ENCODE measurements at regions not wholly inside any gene's neighbourhood (a gene's known extent, or its start where the extent isn't known, plus 50 kb on each side); places are given as distances from the start of the nearest gene placed in this dataset.
"Not testable (repeated sequence)": the region's sequence is repeated elsewhere in the genome, so short reads cannot be mapped to it uniquely, and the experiment has no call there.

GRCh38 chrX:53794181-53794580, 107.7 kb upstream of the HUWE1 start:
- H3K27ac ChIP-seq (ENCODE audit: low read length), result no peak overlapping the region
- intact Hi-C loops (cut with DNase I), result no loop called here
- no peaks in the 10 kb centered on the region for H3K4me1 ChIP-seq (ENCODE audit: control insufficient read depth, insufficient read depth, low read length)
- DNase-seq (no peak), ATAC-seq (no peak)
- H3K27me3 ChIP-seq (ENCODE audit: control insufficient read depth, insufficient read depth), result no peaks in the 10 kb centered on the region
- no peak overlapping the region for H3K4me3 ChIP-seq (ENCODE audit: low read length)
- H3K9me3 ChIP-seq (ENCODE audit: control insufficient read depth, low read length), result no peaks in the 10 kb centered on the region
- WGBS, result 81% methylated on average over 2 of the region's 2 CpGs

DNA sequence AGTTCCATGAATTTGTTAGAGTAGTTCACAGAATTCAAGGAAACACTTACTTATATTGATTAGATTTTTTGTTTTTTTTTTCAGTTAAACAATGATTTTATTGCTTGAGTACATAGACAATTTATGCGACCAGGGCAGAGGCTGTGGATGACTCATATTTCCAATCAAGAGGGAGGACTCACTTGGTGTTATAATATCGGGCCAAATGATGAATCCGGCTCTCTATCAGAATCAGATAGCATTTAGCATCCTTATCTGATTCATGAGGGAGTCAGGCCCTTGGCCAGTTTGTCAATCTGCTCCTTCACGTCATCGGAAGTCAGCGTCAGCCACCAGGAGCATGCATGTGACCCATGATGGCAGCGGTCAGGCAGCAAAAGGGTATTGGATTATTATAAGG, 82.3 kb upstream of the HUWE1 start:
- no peak for ATAC-seq
- Histone ChIP-seq H3K27ac (ENCODE audit: low read length) (no peak overlapping the region), H3K4me1 (ENCODE audit: control insufficient read depth, insufficient read depth, low read length) (no peaks in the 10 kb centered on the region), H3K4me3 (ENCODE audit: low read length) (no peak overlapping the region), H3K27me3 (ENCODE audit: control insufficient read depth, insufficient read depth) (no peaks in the 10 kb centered on the region), H3K9me3 (ENCODE audit: control insufficient read depth, low read length) (no peaks in the 10 kb centered on the region)
- no peak for DNase-seq
- WGBS, result 79% methylated on average over 7 of the region's 7 CpGs
- intact Hi-C loops (cut with DNase I), result no loop called here

GRCh38 chrX:53768451-53768850, 81.9 kb upstream of the HUWE1 start:
- H3K27ac ChIP-seq (ENCODE audit: low read length), result no peak overlapping the region
- no peaks in the 10 kb centered on the region for H3K27me3 ChIP-seq (ENCODE audit: control insufficient read depth, insufficient read depth)
- H3K9me3 ChIP-seq (ENCODE audit: control insufficient read depth, low read length), result no peaks in the 10 kb centered on the region
- WGBS, result 68% methylated on average over 5 of the region's 5 CpGs
- intact Hi-C loops (cut with DNase I), result no loop called here
- ATAC-seq, result no peak
- H3K4me1 ChIP-seq (ENCODE audit: control insufficient read depth, insufficient read depth, low read length), result no peaks in the 10 kb centered on the region
- no peak for DNase-seq
- H3K4me3 ChIP-seq (ENCODE audit: low read length), result no peak overlapping the region

GRCh38 chrX:53767544-53767943, 81.0 kb upstream of the HUWE1 start:
- Histone ChIP-seq H3K4me3 (ENCODE audit: low read length) (no peak overlapping the region), H3K9me3 (ENCODE audit: control insufficient read depth, low read length) (no peaks in the 10 kb centered on the region), H3K27ac (ENCODE audit: low read length) (no peak overlapping the region), H3K4me1 (ENCODE audit: control insufficient read depth, insufficient read depth, low read length) (no peaks in the 10 kb centered on the region), H3K27me3 (ENCODE audit: control insufficient read depth, insufficient read depth) (no peaks in the 10 kb centered on the region)
- 0% methylated on average over 1 of the region's 1 CpG for WGBS
- no peak for DNase-seq
- no peak for ATAC-seq
- intact Hi-C loops (cut with DNase I), result no loop called here

DNA sequence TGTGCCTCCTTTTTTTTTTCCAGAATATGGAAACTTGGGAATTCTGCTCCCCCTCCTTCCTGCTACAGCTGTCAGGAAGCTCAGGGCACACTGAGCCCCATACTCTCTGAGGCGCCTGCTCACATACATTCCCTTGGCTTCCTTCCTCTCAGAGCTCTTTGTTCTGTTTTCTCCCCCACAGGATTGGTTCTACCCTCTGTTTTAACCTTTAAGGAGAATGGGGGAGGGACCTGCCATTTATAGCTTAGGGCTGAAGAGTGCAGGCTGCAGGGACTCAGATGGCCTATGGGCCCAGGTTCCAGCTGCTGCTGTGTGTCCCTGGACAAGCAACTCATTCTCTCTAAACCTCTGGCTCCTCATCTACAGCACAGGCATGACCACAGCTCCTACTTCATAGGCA, 70.7 kb upstream of the HUWE1 start:
- H3K4me1 ChIP-seq (ENCODE audit: control insufficient read depth, insufficient read depth, low read length); H3K27me3 ChIP-seq (ENCODE audit: control insufficient read depth, insufficient read depth); intact Hi-C loops (cut with DNase I); ATAC-seq; DNase-seq; H3K9me3 ChIP-seq (ENCODE audit: control insufficient read depth, low read length); H3K27ac ChIP-seq (ENCODE audit: low read length); H3K4me3 ChIP-seq (ENCODE audit: low read length): not testable (repeated sequence)
- 23% methylated on average over 1 of the region's 1 CpG for WGBS

DNA sequence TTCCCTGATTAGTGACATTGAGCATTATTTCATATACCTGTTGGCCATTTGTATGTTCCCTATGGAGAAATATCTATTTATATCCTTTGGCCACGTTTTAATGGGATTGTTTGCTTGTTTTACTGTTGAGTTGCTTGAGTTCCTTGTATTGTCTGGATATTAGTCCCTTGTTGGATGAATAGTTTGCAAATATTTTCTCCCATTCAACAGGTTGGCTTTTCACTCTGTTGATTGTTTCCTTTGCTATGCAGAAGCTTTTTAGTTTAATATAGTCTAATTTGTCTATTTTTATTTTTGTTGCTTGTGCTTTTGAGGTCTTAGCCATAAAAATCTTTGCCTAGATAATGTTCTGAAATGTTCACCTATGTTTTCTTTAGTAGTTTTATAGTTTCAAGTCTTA, 60.2 kb upstream of the HUWE1 start:
- Histone ChIP-seq H3K27me3 (ENCODE audit: control insufficient read depth, insufficient read depth) (no peaks in the 10 kb centered on the region), H3K27ac (ENCODE audit: low read length) (no peak overlapping the region), H3K4me1 (ENCODE audit: control insufficient read depth, insufficient read depth, low read length) (no peaks in the 10 kb centered on the region), H3K9me3 (ENCODE audit: control insufficient read depth, low read length) (no peaks in the 10 kb centered on the region), H3K4me3 (ENCODE audit: low read length) (no peak overlapping the region)
- DNase-seq (no peak), ATAC-seq (no peak)
- intact Hi-C loops (cut with DNase I), result no loop called here
- WGBS, result 27% methylated on average over 1 of the region's 1 CpG

- Histone ChIP-seq H3K27ac (ENCODE audit: low read length) (no peak overlapping the region), H3K9me3 (ENCODE audit: control insufficient read depth, low read length) (no peaks in the 10 kb centered on the region), H3K27me3 (ENCODE audit: control insufficient read depth, insufficient read depth) (no peaks in the 10 kb centered on the region), H3K4me3 (ENCODE audit: low read length) (no peak overlapping the region), H3K4me1 (ENCODE audit: control insufficient read depth, insufficient read depth, low read length) (no peaks in the 10 kb centered on the region)
- intact Hi-C loops (cut with DNase I), result no loop called here
- 86% methylated on average over 1 of the region's 1 CpG for WGBS
- DNase-seq (no peak), ATAC-seq (no peak)
Measured at GRCh38 chrX:53743244-53743643, 56.7 kb upstream of the HUWE1 start.

DNA sequence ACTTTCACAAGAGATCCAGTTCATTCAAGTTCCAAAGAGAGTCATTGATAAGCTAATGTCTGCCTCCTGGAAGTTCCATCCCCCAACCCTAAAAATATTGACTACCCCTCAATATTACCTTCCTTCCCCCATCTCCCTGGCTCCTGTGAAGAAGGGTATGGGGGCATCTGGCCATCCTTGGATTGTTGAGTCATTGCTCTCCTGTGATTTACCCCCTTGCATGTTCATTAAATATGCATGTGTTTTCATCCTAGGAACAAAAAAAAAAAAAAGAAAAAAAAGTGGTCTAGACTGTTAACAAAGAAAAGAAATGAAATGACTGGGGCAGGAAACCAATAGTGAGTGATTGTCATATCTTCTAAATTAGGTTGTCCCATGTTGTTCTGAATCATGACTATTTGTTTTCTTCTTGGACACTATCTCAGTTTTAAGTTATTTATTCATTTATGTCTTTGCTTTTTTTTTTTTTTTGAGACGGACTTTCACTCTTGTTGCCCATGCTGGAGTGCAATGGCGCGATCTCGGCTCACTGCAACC, 51.9 kb upstream of the HUWE1 start:
- Histone ChIP-seq H3K4me1 (ENCODE audit: control insufficient read depth, insufficient read depth, low read length) (no peaks in the 10 kb centered on the region), H3K4me3 (ENCODE audit: low read length) (no peak overlapping the region), H3K9me3 (ENCODE audit: control insufficient read depth, low read length) (no peaks in the 10 kb centered on the region), H3K27me3 (ENCODE audit: control insufficient read depth, insufficient read depth) (no peaks in the 10 kb centered on the region), H3K27ac (ENCODE audit: low read length) (no peak overlapping the region)
- WGBS, result 80% methylated on average over 2 of the region's 4 CpGs
- intact Hi-C loops (cut with DNase I), result no loop called here
- ATAC-seq (no peak), DNase-seq (no peak)

Data from right cardiac atrium (tissue), 5 donors.